GM19463 (cell line): ENCODE measurements at regions not wholly inside any gene's neighbourhood (a gene's known extent, or its start where the extent isn't known, plus 50 kb on each side); places are given as distances from the start of the nearest gene placed in this dataset.

ENCODE experiments used
- ATAC-seq: cut with Tn5 transposase; IDR thresholded peaks from one replicate; pipeline ENCODE4 v1.9.1; 2021; ENCODE audit warnings: mild to moderate bottlenecking, moderate library complexity; ENCODE audit not compliant: unreplicated experiment

GRCh38 chr16:86986809-86987487 lies 330.2 kb downstream of the C16orf95 start:
- no peak for ATAC-seq

- no peak for ATAC-seq
These were observed 329.2 kb downstream of the C16orf95 start for GRCh38 chr16:86987746-86988670.

- ATAC-seq: no peak
These were observed 328.1 kb downstream of the C16orf95 start for GRCh38 chr16:86988920-86989696.

- ATAC-seq: no peak
These were observed 326.7 kb downstream of the C16orf95 start for GRCh38 chr16:86990451-86990850.

GRCh38 chr16:86991679-86992078 lies 325.5 kb downstream of the C16orf95 start:
- ATAC-seq: no peak

- no peak for ATAC-seq
These were observed 324.6 kb downstream of the C16orf95 start for GRCh38 chr16:86992587-86992986.

GRCh38 chr16:86993426-86994110 lies 323.6 kb downstream of the C16orf95 start:
- no peak for ATAC-seq

GRCh38 chr16:86994215-86994614 lies 323.0 kb downstream of the C16orf95 start:
- no peak for ATAC-seq

GRCh38 chr16:86994651-86995171 lies 322.5 kb downstream of the C16orf95 start:
- no peak for ATAC-seq

GRCh38 chr16:86995456-86995855 lies 321.7 kb downstream of the C16orf95 start:
- ATAC-seq: no peak

GRCh38 chr16:86996081-86996480 lies 321.1 kb downstream of the C16orf95 start:
- ATAC-seq: no peak

GRCh38 chr16:86997058-86997457 lies 320.1 kb downstream of the C16orf95 start:
- no peak for ATAC-seq

- no peak for ATAC-seq
These were observed 318.8 kb downstream of the C16orf95 start for GRCh38 chr16:86998196-86999001.

GRCh38 chr16:87000001-87000400 lies 317.2 kb downstream of the C16orf95 start:
- no peak for ATAC-seq

GRCh38 chr16:87002717-87003413 lies 314.3 kb downstream of the C16orf95 start:
- no peak for ATAC-seq

GRCh38 chr16:87003414-87003755 lies 313.8 kb downstream of the C16orf95 start:
- ATAC-seq: no peak

GRCh38 chr16:87006021-87006420 lies 311.2 kb downstream of the C16orf95 start:
- ATAC-seq: no peak

GRCh38 chr16:87006789-87007745 lies 310.1 kb downstream of the C16orf95 start:
- ATAC-seq: no peak
